GM12878 (cell line): ENCODE measurements at regions not wholly inside any gene's neighbourhood (a gene's known extent, or its start where the extent isn't known, plus 50 kb on each side); places are given as distances from the start of the nearest gene placed in this dataset.

ENCODE experiments used
- ATAC-seq: fragments of 200-7000 bp; cut with Tn5 transposase; 3 replicates; pipeline ENCODE4 v1.9.1; 2020; ENCODE audit warnings: mild to moderate bottlenecking, moderate library complexity
- BruUV-seq: library from RNA; stranded (reverse); fragments of 400-500 nt; replicated peaks from 2 replicates; lab custom pipeline; 2021; lab: Mats Ljungman, UMichigan
- CTCF ChIA-PET: fragments of 300-600 bp; sonication (Branson Sonifier 250); formaldehyde crosslinking; extraction: SDS; loops from one replicate; lab custom pipeline; 2021; ENCODE audit warnings: inconsistent platforms; lab: Yijun Ruan, JAX
- POLR2A ChIA-PET: fragments of 350-600 bp; formaldehyde crosslinking; extraction: SDS; loops from one replicate; lab custom pipeline; 2021; ENCODE audit warnings: inconsistent platforms; lab: Charles Lee
- RAD21 ChIA-PET: fragments of 300-600 bp; sonication (Branson Sonifier 250); formaldehyde crosslinking; loops from one replicate; lab custom pipeline; 2023; ENCODE audit warnings: antibody characterized with exemption; ENCODE audit not compliant: unreplicated experiment; lab: Charles Lee
- SMC1A ChIA-PET: fragments of 300-600 bp; sonication (Branson Sonifier 250); formaldehyde crosslinking; loops from one replicate; lab custom pipeline; 2023; ENCODE audit not compliant: unreplicated experiment, uncharacterized antibody; lab: Charles Lee
- DNase-seq: peaks from one replicate; pipeline ENCODE4 v3.0.0-alpha.2; 2011; ENCODE audit warnings: low read depth, low spot score
- FAIRE-seq: peaks from 3 replicates; lab custom pipeline; 2011; peaks lifted over from hg19 to GRCh38; lab: Jason Lieb, UNC
- H2AFZ ChIP-seq: 2 replicates; pipeline ENCODE4 v1.6.0; 2011; ENCODE audit warnings: low read depth, low read length, control low read depth; ENCODE audit not compliant: control insufficient read depth
- H3K27ac ChIP-seq: 2 replicates; pipeline ENCODE4 v1.5.1; 2011; ENCODE audit warnings: control low read depth; ENCODE audit not compliant: control insufficient read depth, insufficient read depth
- H3K27me3 ChIP-seq, 2 experiments: replicated peaks in 1 of 2; 2 replicates each; pipeline versions ENCODE4 v1.6.0 to v1.6.1; 2011; ENCODE audit warnings: low read length in 1 of 2; ENCODE audit not compliant: control insufficient read depth in 2 of 2, insufficient read depth in 2 of 2
- H3K36me3 ChIP-seq, 2 experiments: 2 replicates each; pipeline ENCODE4 v1.5.1; 2011; ENCODE audit warnings: low read length in 1 of 2; ENCODE audit not compliant: control insufficient read depth in 2 of 2, insufficient read depth in 2 of 2
- H3K4me1 ChIP-seq: 2 replicates; pipeline ENCODE4 v1.6.1; 2011; ENCODE audit warnings: mild to moderate bottlenecking, low read length, moderate library complexity, mixed read lengths; ENCODE audit not compliant: control insufficient read depth, insufficient read depth
- H3K4me2 ChIP-seq: 2 replicates; pipeline ENCODE4 v1.6.0; 2011; ENCODE audit warnings: control low read depth; ENCODE audit not compliant: control insufficient read depth, insufficient read depth
- H3K4me3 ChIP-seq: fragments of 200-600 bp; sonication (generic); 2 replicates; pipeline ENCODE4 v1.5.1; 2016
- H3K79me2 ChIP-seq: 2 replicates; pipeline ENCODE4 v1.6.0; 2011; ENCODE audit warnings: low read length; ENCODE audit not compliant: control insufficient read depth, insufficient read depth
- H3K9ac ChIP-seq: 2 replicates; pipeline ENCODE4 v1.8.0; 2011; ENCODE audit warnings: low read length, control low read depth, mixed read lengths; ENCODE audit not compliant: control insufficient read depth, insufficient read depth
- H3K9me3 ChIP-seq: replicated peaks from 3 replicates; pipeline ENCODE4 v1.5.1; 2011; ENCODE audit warnings: mild to moderate bottlenecking, low read length; ENCODE audit not compliant: control insufficient read depth, insufficient read depth
- H4K20me1 ChIP-seq: 2 replicates; pipeline ENCODE4 v1.6.0; 2011; ENCODE audit not compliant: control insufficient read depth, insufficient read depth
- CREB1 ChIP-seq: IDR thresholded peaks from 2 replicates; pipeline ENCODE4 v1.6.1; 2012; ENCODE audit warnings: low read depth, mild to moderate bottlenecking, inconsistent platforms
- E2F4 ChIP-seq: IDR thresholded peaks from 2 replicates; pipeline ENCODE4 v1.6.1; 2012; ENCODE audit warnings: low read depth, low read length, improper control_type of control experiment
- EGR1 ChIP-seq, 2 experiments: IDR thresholded peaks; 1 replicate in 1 of 2; 2 replicates in 1 of 2; pipeline ENCODE4 v1.6.1; 2011 to 2012; ENCODE audit warnings: low read depth in 2 of 2, low read length in 2 of 2, borderline replicate concordance in 1 of 2, mild to moderate bottlenecking in 1 of 2, moderate library complexity in 1 of 2
- IRF5 ChIP-seq: fragments of 450-650 bp; IDR thresholded peaks from 2 replicates; pipeline ENCODE4 v1.6.1; 2017; ENCODE audit warnings: borderline replicate concordance
- MTA3 ChIP-seq: IDR thresholded peaks from 2 replicates; pipeline ENCODE4 v1.6.1; 2012; ENCODE audit warnings: low read length, inconsistent platforms, borderline replicate concordance
- NFYB ChIP-seq: IDR thresholded peaks from 2 replicates; pipeline ENCODE4 v1.6.1; 2011; ENCODE audit warnings: low read depth, mild to moderate bottlenecking, low read length, improper control_type of control experiment, moderate library complexity; ENCODE audit not compliant: insufficient read depth
- NR2C2 ChIP-seq: IDR thresholded peaks from 2 replicates; pipeline ENCODE4 v1.6.1; 2011; ENCODE audit warnings: borderline replicate concordance, low read depth; ENCODE audit not compliant: control insufficient read depth, insufficient read length
- NR2F1 ChIP-seq: fragments of 450-650 bp; conservative IDR thresholded peaks from 2 replicates; pipeline ENCODE4 v1.6.1; 2017; ENCODE audit warnings: mild to moderate bottlenecking
- RELA ChIP-seq: fragments of 450-650 bp; IDR thresholded peaks from 2 replicates; pipeline ENCODE4 v1.8.0; 2014; ENCODE audit warnings: borderline replicate concordance; ENCODE audit not compliant: partially characterized antibody
- SKIL ChIP-seq: fragments of 450-650 bp; IDR thresholded peaks from 2 replicates; pipeline ENCODE4 v1.6.1; 2017; ENCODE audit warnings: mild to moderate bottlenecking, low read depth, inconsistent platforms; ENCODE audit not compliant: poor library complexity, severe bottlenecking
- SP1 ChIP-seq: IDR thresholded peaks from one replicate; pipeline ENCODE4 v1.6.1; 2011; ENCODE audit warnings: low read depth, low read length
- WRNIP1 ChIP-seq: IDR thresholded peaks from 2 replicates; pipeline ENCODE4 v1.6.1; 2011; ENCODE audit warnings: low read depth, low read length, improper control_type of control experiment, borderline replicate concordance
- YBX1 ChIP-seq: fragments of 450-650 bp; IDR thresholded peaks from 2 replicates; pipeline ENCODE4 v1.6.1; 2016; ENCODE audit warnings: antibody characterized with exemption
- ZBED1 ChIP-seq: IDR thresholded peaks from 2 replicates; pipeline ENCODE4 v1.6.1; 2016; ENCODE audit warnings: borderline replicate concordance
- WGBS: methylation state at CpG from one replicate; pipeline ENCODE4 v1.1.6; 2016; ENCODE audit warnings: low lambda C conversion rate; ENCODE audit not compliant: insufficient replicate concordance, insufficient coverage; ENCODE audit errors: missing lambda C conversion rate; 5-methylcytosine and 5-hydroxymethylcytosine counted together
- in situ Hi-C: fragments of 300-500 bp; cut with MboI; formaldehyde crosslinking; loops from 9 replicates; pipeline ENCODE4 v1.14.3; 2018; ENCODE audit warnings: mixed read lengths
- intact Hi-C: fragments of 100-400 bp; cut with micrococcal nuclease; formaldehyde crosslinking; loops from one replicate; pipeline ENCODE4 v1.14.2; 2022; ENCODE audit not compliant: unreplicated experiment

GRCh38 chr20:21021472-21021790 lies 84.7 kb downstream of the LINC00237 start:
- Histone ChIP-seq H3K4me3 (no peak overlapping the region), H4K20me1 (no peaks in the 10 kb centered on the region), H3K9me3 (no peaks in the 10 kb centered on the region), H3K79me2 (no peaks in the 10 kb centered on the region), H3K27ac (no peak overlapping the region), H2AFZ (no peak overlapping the region), H3K27me3 (peaks cover 5 to 14% of the 10 kb centered on the region in 2 experiments), H3K4me1 (no peaks in the 10 kb centered on the region), H3K4me2 (no peak overlapping the region), H3K36me3 (no peaks in the 10 kb centered on the region), H3K9ac (no peak overlapping the region)
- BruUV-seq: no TSS peak
- ChIA-PET RAD21 (no interaction called here), SMC1A (no interaction called here), CTCF (no interaction called here), POLR2A (no interaction called here)
- ATAC-seq (no peak), DNase-seq (no peak), FAIRE-seq (no peak)
- in situ Hi-C loops: no loop called here
- intact Hi-C loops: no loop called here
- 17% methylated on average over 1 of the region's 1 CpG for WGBS
- TF ChIP-seq EGR1 (IDR thresholded peaks at IDR 0.05; ENCODE audit: borderline replicate concordance in 1 of 2, low read depth in 2 of 2, low read length in 2 of 2) (no peak), NR2C2 (no peak), NFYB (no peak), MTA3 (no peak), YBX1 (no peak), CREB1 (no peak), ZBED1 (no peak), IRF5 (no peak), WRNIP1 (no peak), NR2F1 (no peak), RELA (no peak), E2F4 (no peak), SKIL (no peak), SP1 (no peak)
